ENCODE measurements at regions not wholly inside any gene's neighbourhood (a gene's known extent, or its start where the extent isn't known, plus 50 kb on each side); places are given as distances from the start of the nearest gene placed in this dataset. TPM values are rescaled to one million over a fixed set of nuclear protein-coding genes. Genes with fewer than 3 reads are reported as not detected.

DNA sequence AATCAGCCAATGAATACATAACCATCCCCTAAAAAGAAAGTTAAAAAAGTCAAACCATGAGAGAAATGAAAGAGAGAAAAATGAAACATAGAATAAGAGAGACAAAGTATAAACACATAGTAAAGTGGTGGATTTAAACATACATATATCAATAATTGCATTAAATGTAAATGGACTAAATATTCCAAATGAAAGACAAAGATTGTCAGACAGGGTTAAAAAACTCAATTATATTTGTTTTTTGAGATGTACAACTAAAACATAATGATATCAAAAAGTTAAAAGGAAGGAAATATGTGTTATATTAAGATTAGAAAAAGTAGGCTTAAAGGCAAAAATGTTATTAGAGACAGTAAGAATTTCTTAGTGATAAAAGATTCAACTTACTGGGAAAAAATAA is 83.8 kb upstream of the CELF4 start:
- no peak for ATAC-seq (ENCODE audit: poor library complexity)
- intact Hi-C loops (cut with DNase I) = no loop called here
- DNase-seq = no peak

DNA sequence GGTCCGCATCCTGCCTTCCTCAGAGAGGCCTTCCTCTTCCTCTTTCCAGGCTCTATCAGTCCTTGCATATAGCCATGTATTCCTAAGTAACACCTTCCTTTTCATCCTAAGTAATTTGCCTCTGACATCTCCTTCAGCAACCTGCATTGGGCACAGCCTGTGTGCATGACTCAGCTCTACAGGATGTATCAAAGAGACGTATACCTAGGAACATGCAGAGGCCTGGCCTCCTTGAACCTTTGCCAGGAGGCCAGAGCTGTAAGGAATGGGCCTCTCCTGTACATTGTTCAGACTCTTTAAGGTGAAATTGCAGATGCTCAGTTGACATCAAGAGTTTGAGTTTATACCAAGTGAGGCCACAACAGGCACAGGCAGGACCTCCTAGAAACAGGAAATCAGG is 76.0 kb upstream of the CELF4 start:
- no peak for ATAC-seq (ENCODE audit: poor library complexity)

DNA sequence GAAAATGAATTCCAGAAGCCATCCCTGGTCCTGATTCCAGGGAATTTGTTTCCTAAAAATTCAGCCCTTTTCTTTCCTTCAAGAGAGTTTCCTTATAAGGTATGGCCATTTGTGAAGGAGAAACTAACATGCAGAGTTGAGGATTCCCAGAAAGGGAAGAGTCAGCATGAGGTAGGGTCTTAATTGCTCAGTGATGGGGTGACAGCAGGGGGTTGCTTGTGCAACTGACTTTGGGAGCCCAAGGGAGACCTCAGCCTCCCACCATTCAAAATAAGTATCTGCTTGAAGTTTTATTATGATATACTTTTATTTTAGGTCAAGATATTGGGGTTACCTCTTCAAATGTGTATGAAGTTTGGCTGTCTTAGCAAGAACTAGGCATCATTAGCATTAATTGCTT is 74.9 kb upstream of the CELF4 start:
- intact Hi-C loops (cut with DNase I) = no loop called here
- DNase-seq (no peak), ATAC-seq (ENCODE audit: poor library complexity) (no peak)

More for the DNA sequence above, 76.0 kb upstream of the CELF4 start:
- intact Hi-C loops (cut with DNase I) = no loop called here
- no peak for DNase-seq

DNA sequence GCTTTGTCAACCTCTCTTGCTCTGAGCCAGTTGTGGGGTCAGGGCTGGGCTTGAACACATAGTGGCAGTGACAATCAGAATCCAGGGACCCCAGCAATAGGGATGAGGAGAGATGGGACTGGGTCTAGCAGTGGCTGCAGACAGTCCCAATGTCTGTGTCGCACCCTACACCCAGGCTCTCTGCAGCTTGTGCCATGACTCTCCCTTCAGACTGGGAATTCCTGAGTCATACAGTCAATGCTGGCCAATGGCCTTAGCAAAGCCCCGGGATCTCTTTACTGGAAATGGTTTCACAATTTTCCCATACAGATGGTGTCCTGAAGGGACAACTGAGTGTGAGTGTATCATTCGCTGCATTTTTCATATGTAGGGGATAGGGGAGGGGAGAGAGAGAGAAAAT is 74.2 kb upstream of the CELF4 start:
- ATAC-seq (ENCODE audit: poor library complexity) (no peak), DNase-seq (no peak)
- intact Hi-C loops (cut with DNase I) = no loop called here

DNA sequence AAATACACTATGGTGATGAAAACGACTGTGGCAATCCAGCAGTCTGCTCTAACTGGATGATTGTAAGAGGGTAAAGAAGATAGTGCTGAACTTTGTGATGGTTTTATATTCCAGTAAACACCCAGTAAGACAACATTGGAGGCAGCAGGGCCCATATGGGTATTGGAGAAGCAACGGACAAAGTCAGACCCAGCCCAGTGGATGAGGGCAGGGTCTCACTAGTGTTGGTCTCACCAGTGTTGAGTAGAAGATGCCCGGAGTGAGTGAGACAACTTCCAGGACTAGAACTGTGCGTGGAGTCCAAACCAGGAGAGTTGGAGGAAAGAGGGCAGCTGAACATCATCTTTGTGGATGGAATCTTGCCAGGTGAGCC is 71.9 kb upstream of the CELF4 start:
- intact Hi-C loops (cut with DNase I) = no loop called here

DNA sequence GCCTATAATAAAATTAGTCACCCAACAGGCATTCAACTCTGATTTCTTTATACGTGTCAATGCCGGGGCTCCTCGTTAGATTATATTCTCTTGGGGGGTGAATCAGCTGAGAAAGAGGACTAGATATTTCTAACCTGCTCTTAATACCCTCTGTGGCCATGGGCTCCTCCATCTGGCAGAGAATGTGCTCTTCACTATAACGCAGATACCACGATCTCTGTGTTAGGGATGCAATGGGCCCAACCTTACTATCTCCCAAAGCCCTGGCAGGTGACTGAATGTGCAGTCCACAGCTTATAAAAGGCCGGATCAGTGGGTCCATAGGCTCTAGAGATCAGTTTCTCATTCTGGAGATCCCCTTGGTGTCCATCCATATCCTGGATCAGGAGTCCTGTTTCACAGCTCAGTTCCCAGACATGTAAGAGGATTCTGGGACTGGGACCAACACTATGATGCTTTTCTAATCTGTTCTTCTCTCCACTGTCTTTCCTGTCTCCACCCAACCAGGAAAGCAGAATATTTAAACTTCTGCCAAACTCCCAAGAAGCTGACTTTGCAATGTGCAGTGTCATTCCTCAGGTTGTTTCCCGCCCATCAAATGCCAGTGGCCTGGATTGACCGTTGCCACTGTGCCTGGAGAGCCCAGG is 71.4 kb upstream of the CELF4 start:
- DNase-seq (no peak), ATAC-seq (ENCODE audit: poor library complexity) (no peak)
- intact Hi-C loops (cut with DNase I) = no loop called here

More for the DNA sequence above, 71.9 kb upstream of the CELF4 start:
- no peak for ATAC-seq (ENCODE audit: poor library complexity)
- DNase-seq = no peak

DNA sequence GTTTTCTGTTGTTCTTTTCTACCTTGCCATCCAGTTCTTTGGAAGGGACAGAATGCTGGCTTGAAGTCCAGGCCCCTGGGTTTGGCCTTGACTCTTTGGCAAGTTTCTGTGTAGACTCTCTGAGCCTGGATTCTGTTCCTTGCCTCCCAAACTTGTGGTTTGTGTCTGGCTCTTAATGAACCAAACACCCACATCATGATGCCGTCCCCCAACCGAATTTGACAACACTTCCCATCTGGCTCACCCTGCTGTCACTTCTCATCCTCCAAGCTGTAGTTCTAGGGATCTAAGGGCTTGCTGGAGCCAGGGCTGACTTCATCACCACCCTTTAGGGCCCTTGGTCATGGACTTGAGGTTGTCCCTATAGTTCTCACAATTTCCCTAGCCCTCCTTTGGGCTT is 68.9 kb upstream of the CELF4 start:
- no peak for ATAC-seq (ENCODE audit: poor library complexity)
- intact Hi-C loops (cut with DNase I) = no loop called here
- no peak for DNase-seq

DNA sequence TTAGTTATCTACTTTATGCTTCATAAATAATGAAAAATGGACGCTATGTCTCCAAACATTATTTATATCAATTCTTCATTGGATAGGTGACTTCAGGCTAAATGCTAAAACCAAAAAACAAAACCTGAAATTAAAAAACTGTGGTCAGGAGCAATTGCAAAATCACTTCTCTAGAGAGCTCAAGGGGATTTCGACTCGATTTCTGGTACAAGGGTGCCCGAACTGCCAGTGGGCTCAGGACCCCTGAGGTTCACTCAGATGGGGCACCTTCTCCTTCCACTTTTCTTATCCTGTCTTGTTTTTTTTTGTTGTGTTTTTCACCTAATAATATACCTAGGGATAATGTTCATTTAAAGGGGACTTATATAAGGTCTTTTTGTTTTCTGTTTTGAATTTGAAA is 65.8 kb upstream of the CELF4 start:
- no peak for DNase-seq
- ATAC-seq (ENCODE audit: poor library complexity) = no peak
- intact Hi-C loops (cut with DNase I) = no loop called here

DNA sequence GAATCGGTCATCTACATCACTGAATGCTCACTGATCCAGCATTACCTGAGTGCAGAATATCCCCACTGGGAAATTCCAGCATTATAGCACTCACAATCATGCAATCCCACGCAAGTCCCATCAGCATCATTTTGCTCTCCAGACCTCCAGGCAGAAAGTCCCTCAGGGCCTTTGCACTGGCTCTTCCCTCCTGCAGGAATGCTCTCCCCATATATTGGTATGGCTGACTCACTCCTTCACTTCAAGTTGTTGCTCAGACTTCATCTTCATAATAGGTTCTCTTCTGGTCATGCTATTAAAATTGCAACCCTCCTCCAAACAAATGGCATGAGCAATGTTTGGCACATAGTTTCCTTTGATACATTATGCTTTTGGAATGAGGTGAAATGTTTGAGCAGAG is 64.7 kb upstream of the CELF4 start:
- intact Hi-C loops (cut with DNase I) = no loop called here
- ATAC-seq (ENCODE audit: poor library complexity) = no peak
- no peak for DNase-seq

DNA sequence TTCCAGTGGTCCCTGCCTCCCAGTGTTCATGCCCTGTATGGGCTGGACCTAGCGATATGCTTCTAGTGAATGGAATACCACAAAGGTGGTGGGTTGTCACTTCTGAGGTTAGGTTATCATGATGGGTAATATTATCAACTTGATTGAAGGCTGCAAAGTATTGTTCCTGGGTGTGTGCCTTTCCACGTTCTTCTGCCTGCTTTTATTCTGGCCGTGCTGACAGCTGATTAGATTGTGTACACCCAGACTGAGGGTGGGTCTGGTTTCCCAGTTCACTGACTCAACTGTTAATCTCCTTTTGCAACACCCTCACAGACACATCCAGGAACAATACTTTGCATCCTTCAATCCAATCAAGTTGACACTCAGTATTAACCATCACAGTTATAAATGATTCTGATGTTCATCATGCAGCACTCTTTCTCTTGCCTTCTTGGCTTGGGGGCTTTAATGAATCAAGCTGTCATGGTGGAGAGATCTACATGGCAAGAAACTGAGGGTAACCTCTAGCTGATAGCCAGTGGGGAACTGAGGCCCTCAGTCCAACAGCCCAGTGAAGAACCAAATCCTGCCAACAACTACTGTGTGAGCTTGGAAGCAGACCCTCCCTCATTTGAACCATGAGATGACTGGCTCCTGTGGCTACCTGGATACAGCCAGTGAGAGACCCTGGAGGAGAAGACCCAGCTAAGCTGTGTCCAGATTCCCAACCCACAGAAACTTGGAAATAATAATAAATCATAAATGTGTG is 63.0 kb upstream of the CELF4 start:
- DNase-seq = no peak
- intact Hi-C loops (cut with DNase I) = no loop called here
- no peak for ATAC-seq (ENCODE audit: poor library complexity)

DNA sequence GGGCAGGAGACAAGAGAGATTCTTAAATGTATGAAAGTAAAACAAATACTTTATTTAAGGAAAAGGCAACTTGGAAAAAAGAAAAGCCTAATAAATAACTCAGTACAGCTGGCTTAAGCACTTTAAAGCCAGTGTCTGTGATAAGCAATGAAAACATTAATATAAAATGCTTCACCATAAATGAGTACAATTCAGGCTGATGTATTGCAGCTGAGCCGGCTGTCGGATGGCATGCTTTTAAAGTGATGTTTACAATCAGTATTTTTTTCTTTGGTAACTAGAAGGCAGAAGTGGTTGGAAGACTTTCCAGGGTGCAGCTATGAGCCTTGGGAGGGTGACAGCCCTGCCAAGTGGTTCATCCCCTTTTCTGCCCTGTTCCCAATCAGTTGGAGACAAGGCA is 58.7 kb upstream of the CELF4 start:
- intact Hi-C loops (cut with DNase I) = no loop called here
- ATAC-seq (ENCODE audit: poor library complexity) (no peak), DNase-seq (no peak)

DNA sequence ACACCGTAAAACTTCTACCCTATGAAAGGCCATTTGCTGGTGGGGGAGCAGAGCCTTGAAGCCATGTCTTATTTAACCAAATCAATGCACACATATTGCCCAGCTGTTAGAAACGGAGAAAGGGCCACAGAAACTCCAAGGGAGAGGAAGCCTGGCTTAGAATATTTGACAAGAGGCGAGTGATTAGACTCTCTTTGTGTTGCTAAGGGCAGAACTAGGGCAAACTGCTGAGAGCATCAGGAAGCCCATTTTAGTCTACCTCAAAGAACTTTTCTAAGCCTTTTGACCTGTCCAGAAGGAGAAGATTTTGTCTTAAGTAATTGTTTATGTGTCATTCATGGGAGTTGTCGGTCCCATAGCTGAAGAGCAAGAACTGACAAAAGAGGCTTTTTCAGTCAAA is 54.4 kb upstream of the CELF4 start:
- DNase-seq (no peak), ATAC-seq (ENCODE audit: poor library complexity) (no peak)
- intact Hi-C loops (cut with DNase I) = no loop called here

DNA sequence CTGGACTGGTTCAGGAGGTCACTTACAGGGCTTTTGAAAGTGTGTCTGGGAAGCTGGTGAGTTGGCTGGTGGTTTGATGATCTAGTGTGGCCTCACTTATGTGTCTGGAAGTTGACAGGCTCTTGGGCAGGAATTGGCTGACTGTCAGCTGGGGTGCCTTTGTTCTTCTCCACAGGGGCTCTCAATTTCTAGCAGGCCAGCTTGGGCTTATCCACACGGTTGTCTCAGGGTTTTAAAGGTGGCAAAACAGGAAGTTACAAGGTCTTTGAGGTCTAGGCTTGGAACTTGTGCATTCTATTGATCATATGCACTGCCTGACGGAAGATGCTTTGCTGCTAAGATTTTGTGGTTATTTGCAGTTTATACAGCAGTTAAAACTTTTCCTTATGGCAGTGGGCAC is 52.0 kb upstream of the CELF4 start:
- ATAC-seq (ENCODE audit: poor library complexity) = no peak
- no peak for DNase-seq
- intact Hi-C loops (cut with DNase I) = no loop called here

Small RNA genes lying in the stretch of these regions (microRNA-seq; reads per million reads assigned to microRNA genes)
- not detected for gene MIR4318
- not detected for gene MIR5583-1
- not detected for gene MIR5583-2
- not detected for gene MIR924

Data from Right ventricle myocardium superior (tissue), 1 donor.